Stimulated activated CD4-positive, alpha-beta T cell treated with anti-CD3 and anti-CD28 coated beads, Interleukin-12 subunit alpha, Interleukin-12 subunit beta, amount 100 ng/mL, for 24 hours (primary cell): ENCODE measurements at regions not wholly inside any gene's neighbourhood (a gene's known extent, or its start where the extent isn't known, plus 50 kb on each side); places are given as distances from the start of the nearest gene placed in this dataset.

ENCODE experiments used
- DNase-seq, 2 experiments: peaks; one replicate each; pipeline ENCODE4 v3.0.0-alpha.2; 2020; ENCODE audit warnings: low read depth in 2 of 2

DNA sequence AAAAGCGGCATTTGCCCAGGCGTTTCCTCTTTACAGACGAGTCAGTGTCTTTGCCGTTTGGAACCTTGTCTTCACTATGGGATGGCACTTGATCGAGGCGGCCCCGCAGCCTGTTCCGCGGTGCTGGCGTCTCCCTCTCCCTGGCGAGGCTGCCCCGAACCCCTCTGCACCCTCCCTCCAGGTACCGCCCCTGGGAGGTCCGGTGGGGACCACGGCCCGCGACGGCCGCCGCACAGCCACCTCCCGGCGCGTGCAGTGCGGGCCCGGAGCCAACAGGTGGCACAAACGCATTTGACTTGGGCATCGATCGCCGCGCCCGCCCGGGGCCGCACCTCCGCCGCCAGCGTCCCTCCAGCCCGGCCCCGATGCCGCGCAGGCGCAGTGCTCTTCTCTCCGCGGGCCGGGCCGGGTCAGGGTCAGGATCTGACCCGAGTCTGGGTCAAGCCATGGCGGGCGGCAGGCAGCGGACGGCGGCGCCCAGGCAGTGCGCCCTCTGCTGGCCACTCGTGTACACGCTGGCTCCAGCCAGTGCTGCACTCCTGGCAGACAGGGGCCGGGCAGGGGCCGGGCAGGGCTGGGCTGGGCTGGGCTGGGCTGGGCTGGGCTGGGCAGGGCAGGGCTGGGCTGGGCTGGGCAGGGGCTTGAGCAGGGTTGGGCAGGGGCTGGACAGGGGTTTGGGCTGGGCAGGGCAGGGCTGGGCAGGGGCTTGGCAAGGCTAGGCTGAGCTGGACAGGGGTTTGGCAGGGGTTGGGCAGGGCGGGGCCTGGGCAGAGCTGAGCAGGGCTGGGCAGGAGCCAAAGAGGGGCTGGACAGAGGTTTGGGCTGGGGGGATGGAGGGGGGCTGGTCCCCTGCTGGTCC is 155.8 kb upstream of the IRX4 start:
- DNase-seq, result peak; percentile 24 to 44

- DNase-seq, result no peak
These were observed 154.2 kb upstream of the IRX4 start for GRCh38 chr5:2036885-2037284.

DNA sequence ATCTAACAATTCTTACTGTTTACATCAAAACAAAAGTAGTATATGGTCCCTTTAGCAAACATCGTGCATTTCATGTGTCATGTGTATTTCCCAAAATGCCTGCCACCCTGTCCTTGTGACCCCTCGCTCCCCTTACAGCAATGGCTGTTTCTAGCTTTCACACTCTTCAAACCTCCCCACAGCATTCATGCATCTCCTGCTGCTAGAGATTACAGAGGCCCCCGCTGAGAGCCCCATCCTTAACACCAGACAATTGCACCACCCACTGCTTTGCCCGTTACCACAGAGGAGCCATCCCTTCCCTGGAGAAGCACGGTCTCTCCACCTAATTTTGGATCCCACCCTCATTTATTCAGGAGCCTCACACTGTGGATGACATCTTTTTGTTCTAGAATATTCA is 149.7 kb upstream of the IRX4 start:
- no peak for DNase-seq

GRCh38 chr5:2031581-2031980 is 148.9 kb upstream of the IRX4 start:
- no peak for DNase-seq

DNA sequence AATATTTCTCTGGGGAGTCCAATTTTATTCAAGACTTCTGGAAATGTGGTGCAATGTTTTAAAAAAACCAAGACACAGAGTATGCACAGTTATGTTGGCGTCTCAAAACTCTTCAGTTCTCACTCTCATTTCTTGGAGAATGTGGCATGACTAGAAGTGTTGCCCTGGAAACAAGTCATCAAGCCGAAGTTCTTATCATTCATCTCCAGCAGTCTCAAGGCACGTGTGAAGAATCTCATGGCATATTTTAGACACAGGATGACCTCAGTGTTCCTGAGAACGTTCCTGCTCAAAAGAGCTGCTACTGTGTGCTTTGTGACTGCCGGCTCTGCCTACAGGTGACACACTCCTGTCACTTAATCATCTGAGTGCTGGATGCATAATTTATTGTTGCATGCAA is 147.4 kb upstream of the IRX4 start:
- DNase-seq, result no peak

GRCh38 chr5:2029206-2029605 is 146.5 kb upstream of the IRX4 start:
- no peak for DNase-seq

DNA sequence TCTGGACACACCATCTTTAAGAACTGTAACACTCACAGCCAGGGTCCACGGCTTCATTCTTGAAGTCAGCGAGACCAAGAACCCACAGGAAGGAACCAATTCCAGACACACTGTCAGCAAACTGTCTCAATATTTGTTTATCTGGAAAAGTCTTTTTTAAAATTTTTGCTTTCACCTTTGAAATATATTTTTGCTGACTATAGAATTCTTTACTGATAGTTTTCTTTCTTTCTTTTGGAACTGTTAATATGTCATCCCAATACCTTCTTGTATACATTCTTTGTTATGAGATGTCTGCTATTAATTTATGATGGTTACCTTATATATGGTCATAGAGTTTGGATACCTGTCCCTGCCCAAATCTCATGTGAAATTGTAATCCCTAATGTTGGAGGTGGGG is 145.1 kb upstream of the IRX4 start:
- no peak for DNase-seq

GRCh38 chr5:2024986-2025721 is 142.4 kb upstream of the IRX4 start:
- DNase-seq, result no peak

DNA sequence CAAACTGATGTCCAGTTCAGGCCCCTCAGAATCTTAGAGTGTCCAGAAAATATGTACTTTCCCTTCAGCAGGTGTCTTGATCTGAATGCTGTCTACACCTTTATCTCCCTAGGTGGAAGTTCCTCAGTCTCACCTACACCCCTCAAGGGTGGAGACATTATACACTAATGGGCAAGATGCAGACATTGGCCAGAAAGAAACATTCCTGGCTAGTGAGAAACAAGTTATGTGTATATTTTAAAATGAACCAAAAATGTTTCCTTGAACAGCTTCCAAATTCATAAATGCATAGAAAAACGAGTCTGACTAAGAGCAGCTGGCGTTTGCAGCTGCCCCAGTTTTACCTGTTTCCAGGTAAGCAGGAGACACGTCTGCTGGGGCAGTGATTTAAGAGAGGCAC is 140.5 kb upstream of the IRX4 start:
- no peak for DNase-seq

DNA sequence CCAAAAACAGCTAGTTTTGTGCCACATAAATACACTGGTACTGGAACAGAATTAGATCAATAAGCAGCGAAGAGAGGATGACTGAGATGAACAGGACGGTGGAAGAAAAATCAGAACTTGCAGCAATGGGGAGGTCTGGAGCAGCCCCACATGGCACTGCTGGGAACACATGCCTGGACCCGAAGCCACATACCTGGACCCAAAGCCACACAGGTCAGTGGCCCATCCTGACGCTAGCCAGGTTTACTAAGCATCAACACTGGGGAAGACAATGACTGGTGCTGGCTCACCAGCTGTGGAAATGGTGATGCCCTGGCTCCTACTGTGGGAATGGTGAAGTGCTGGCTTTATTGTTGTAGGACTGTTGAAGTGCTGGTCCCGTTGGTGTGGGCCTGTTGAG is 139.7 kb upstream of the IRX4 start:
- DNase-seq, result no peak

GRCh38 chr5:2021484-2022176 is 138.9 kb upstream of the IRX4 start:
- no peak for DNase-seq

GRCh38 chr5:2020730-2021129 is 138.0 kb upstream of the IRX4 start:
- no peak for DNase-seq

GRCh38 chr5:2019716-2020115 is 137.0 kb upstream of the IRX4 start:
- DNase-seq, result no peak

DNA sequence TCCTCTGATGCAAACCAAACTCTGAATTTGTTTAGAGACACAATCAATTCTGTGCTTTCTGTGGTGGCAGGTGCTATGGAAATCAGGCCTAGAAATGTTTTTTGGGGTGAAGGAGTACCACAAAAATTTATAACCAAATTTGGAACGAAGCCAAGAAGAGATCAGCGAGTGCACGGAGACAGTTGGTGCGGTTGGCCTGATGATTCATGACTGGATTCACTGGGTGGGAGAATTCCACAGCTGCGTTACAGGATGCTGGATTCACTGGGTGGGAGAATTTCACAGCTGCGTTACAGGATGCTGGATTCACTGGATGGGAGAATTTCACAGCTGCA is 135.6 kb upstream of the IRX4 start:
- no peak for DNase-seq

DNA sequence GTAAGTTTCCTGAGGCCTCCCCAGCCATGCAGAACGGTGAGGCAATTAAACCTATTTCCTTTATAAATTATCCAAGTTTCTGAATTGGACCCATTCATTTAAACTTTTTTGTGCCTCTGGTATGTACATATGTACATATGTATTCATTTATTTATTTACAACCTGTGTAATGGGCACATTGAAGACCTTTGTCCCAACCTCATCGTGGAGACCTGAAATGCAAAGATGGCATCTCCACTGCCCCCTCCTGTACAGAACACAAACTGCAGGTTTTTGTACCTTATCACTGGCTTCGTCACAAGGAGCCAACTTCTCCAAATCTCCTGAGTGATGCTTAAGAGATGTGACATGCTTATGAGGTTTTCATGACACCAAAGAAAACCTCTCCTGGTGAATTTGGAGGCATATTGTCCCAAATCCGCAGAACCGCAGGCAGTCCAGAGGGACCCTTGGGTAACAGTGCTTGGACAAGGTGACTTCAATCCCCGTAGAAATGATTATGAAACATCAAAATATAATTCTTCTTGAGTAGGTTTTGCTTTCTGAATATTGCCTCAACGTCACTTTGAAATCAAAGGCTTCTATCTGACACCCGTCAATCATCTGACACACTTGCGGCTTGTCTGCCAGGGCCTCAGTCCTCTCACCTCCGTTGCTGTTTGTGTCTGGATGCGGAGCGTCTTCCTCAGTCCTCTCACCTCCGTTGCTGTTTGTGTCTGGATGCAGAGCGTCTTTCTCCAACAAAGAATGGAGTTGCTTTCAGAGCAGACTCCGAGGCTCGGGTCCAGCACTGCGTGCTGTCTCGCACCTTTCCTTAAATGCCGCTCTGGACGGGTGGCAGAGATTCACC is 135.0 kb upstream of the IRX4 start:
- DNase-seq, result peak in 1 of 2 experiments; percentile 17

DNA sequence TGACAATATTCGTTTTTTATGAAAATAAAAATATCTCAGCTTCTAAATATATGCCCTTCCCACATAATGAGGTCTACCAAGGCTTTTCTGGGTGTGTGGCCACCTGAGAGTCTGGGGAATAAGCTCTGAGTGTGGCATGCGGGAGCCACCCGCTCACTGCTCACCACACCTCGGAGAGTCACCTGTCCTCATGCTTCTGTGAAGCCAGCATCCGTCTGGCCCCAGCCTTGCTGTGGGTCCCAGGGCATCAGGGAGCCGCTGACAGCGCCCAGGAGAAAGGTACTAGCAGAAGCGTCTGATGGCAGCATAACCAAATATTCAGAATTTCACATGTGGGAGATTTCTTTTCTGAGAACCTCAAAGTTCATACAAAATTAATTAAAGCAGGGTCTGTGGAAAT is 133.2 kb upstream of the IRX4 start:
- no peak for DNase-seq

GRCh38 chr5:2015124-2015848 is 132.6 kb upstream of the IRX4 start:
- no peak for DNase-seq

DNA sequence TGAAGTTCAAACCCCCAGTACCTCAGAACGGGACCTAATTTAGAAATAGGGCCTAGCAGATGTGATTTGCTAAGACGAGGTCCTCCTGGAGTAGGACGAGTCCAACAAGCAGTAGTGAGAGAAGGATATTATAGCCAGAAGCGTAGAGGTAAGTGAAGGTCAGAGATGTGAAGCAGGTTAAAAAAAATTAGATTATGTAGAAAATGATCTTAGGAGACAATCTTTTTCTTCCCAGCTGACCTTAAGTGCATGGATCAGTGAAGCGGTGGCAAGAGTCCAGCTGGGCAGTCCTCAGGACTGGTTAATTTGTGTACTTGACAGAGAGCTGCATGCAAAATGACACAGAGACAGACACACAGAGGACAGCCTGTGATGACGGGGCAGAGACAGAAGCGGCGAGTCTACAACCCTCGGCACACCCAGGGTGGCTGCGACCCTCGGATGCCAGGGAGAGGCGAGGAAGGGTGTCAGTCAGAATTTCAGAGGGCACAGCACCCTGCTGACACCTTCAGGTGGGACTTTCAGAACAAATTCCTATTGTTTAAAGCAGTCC is 131.4 kb upstream of the IRX4 start:
- DNase-seq, result no peak

DNA sequence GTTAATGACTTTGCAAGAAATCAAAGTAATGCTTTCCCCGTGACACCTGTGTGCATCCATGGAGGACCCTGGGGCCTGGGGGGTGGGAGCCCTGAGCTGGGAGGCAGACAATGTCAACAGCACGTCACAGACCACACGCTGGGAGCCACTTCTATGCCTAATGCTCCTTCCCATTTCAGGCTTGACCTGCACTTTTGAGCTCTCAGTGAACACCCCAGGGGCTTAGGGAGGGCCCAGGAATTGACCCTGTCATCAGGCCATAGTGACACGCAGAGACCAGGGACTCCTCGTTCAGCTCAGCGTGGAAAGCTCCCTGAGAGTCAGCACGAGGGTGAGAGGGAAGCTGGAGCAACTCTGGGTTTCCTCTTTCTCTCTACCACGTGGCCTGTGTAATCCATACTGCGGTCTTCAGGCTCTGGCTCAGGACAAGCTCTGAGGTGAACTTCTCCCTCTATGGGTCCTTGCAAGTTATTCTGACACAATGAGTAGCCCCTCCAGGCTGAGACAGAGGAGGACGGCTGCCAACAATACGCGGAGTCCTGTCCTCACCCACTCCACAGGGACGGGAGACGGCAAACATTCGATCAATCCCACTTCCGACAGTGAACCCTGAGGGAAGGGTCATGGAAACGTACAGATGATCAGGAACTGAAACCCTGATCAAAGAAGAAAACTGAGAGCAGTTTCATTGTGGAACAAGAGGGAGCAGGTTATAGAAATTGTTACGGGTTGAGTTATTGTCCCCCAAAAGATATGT is 130.8 kb upstream of the IRX4 start:
- no peak for DNase-seq

GRCh38 chr5:2012885-2013284 is 130.2 kb upstream of the IRX4 start:
- DNase-seq, result no peak
